NCI-H2171 (cell line): ENCODE measurements at regions not wholly inside any gene's neighbourhood (a gene's known extent, or its start where the extent isn't known, plus 50 kb on each side); places are given as distances from the start of the nearest gene placed in this dataset.
"Not testable (repeated sequence)": the region's sequence is repeated elsewhere in the genome, so short reads cannot be mapped to it uniquely, and the experiment has no call there.

Experiments used
- DNase-seq: peaks from one replicate; lab custom pipeline; 2025; lab: John Stamatoyannopoulos, UW

- DNase-seq: no peak
Observed at GRCh38 chr1:79519084-79519760, 512.7 kb upstream of the ADGRL4 start.

- no peak for DNase-seq
Observed at GRCh38 chr1:79517470-79518224, 511.1 kb upstream of the ADGRL4 start.

GRCh38 chr1:79507770-79508169 is 501.2 kb upstream of the ADGRL4 start:
- DNase-seq: no peak

- no peak for DNase-seq
Observed at GRCh38 chr1:79501153-79501552, 494.6 kb upstream of the ADGRL4 start.

- no peak for DNase-seq
Observed at GRCh38 chr1:79499541-79499940, 493.0 kb upstream of the ADGRL4 start.

- no peak for DNase-seq
Observed at GRCh38 chr1:79497193-79497773, 490.8 kb upstream of the ADGRL4 start.

GRCh38 chr1:79496129-79496528 is 489.6 kb upstream of the ADGRL4 start:
- DNase-seq: no peak

- DNase-seq: not testable (repeated sequence)
Observed at GRCh38 chr1:79493702-79494101, 487.2 kb upstream of the ADGRL4 start.

- not testable (repeated sequence) for DNase-seq
Observed at GRCh38 chr1:79488572-79489121, 482.1 kb upstream of the ADGRL4 start.

GRCh38 chr1:79478728-79479373 is 472.3 kb upstream of the ADGRL4 start:
- DNase-seq: no peak

GRCh38 chr1:79478160-79478559 is 471.6 kb upstream of the ADGRL4 start:
- DNase-seq: no peak

- DNase-seq: no peak
Observed at GRCh38 chr1:79472067-79472656, 465.6 kb upstream of the ADGRL4 start.

- no peak for DNase-seq
Observed at GRCh38 chr1:79469139-79469538, 462.6 kb upstream of the ADGRL4 start.

- no peak for DNase-seq
Observed at GRCh38 chr1:79460773-79461436, 454.4 kb upstream of the ADGRL4 start.

GRCh38 chr1:79457562-79458224 is 451.2 kb upstream of the ADGRL4 start:
- no peak for DNase-seq

GRCh38 chr1:79448426-79448825 is 441.9 kb upstream of the ADGRL4 start:
- DNase-seq: no peak

- no peak for DNase-seq
Observed at GRCh38 chr1:79441238-79441637, 434.7 kb upstream of the ADGRL4 start.

GRCh38 chr1:79437540-79437939 is 431.0 kb upstream of the ADGRL4 start:
- no peak for DNase-seq

- no peak for DNase-seq
Observed at GRCh38 chr1:79431340-79431739, 424.8 kb upstream of the ADGRL4 start.

- no peak for DNase-seq
Observed at GRCh38 chr1:79430437-79430836, 423.9 kb upstream of the ADGRL4 start.

GRCh38 chr1:79422726-79423125 is 416.2 kb upstream of the ADGRL4 start:
- DNase-seq: no peak
